HepG2 (cell line): ENCODE measurements at regions not wholly inside any gene's neighbourhood (a gene's known extent, or its start where the extent isn't known, plus 50 kb on each side); places are given as distances from the start of the nearest gene placed in this dataset.

Experiments used
- ATAC-seq: fragments of 200-7000 bp; cut with Tn5 transposase; 3 replicates; pipeline ENCODE4 v1.9.1; 2020; ENCODE audit warnings: mild to moderate bottlenecking, moderate library complexity
- BruUV-seq: library from RNA; stranded (reverse); fragments of 400-500 nt; replicated peaks from 2 replicates; lab custom pipeline; 2021; lab: Mats Ljungman, UMichigan
- CTCF ChIA-PET: fragments of 300-600 bp; formaldehyde crosslinking; extraction: SDS; loops from one replicate; lab custom pipeline; 2021; ENCODE audit warnings: low total read pairs, inconsistent platforms, low intra/inter-chr PET ratio; lab: Yijun Ruan, JAX
- POLR2A ChIA-PET: fragments of 350-600 bp; sonication (Branson Sonifier 250); formaldehyde crosslinking; loops from one replicate; lab custom pipeline; 2020; ENCODE audit warnings: antibody characterized with exemption, inconsistent platforms; lab: Yijun Ruan, JAX
- DNase-seq: peaks from one replicate; pipeline ENCODE4 v3.0.0-alpha.2; 2015; ENCODE audit warnings: low spot score
- FAIRE-seq: peaks from 3 replicates; lab custom pipeline; 2011; peaks lifted over from hg19 to GRCh38; lab: Jason Lieb, UNC
- H2AFZ ChIP-seq: one replicate; pipeline ENCODE4 v1.6.1; 2011; ENCODE audit warnings: low read length, inconsistent platforms
- H3K27ac ChIP-seq: fragments of 300-600 bp; 3 replicates; pipeline ENCODE4 v1.8.0; 2011; ENCODE audit warnings: mixed run types, mild to moderate bottlenecking, mixed read lengths, low read length, inconsistent platforms; ENCODE audit not compliant: insufficient read depth; ENCODE audit errors: extremely low read length
- H3K27me3 ChIP-seq, 2 experiments: fragments of 200-600 bp in 1 of 2; 2 replicates in 1 of 2; 3 replicates in 1 of 2; pipeline versions ENCODE4 v1.6.0 to v1.8.0; 2011; ENCODE audit warnings: low read length in 2 of 2, mild to moderate bottlenecking in 2 of 2, moderate library complexity in 2 of 2, inconsistent platforms in 1 of 2; ENCODE audit not compliant: insufficient read depth in 2 of 2, control insufficient read depth in 1 of 2
- H3K36me3 ChIP-seq, 2 experiments: fragments of 200-600 bp in 1 of 2; replicated peaks in 1 of 2; 2 replicates in 1 of 2; 3 replicates in 1 of 2; pipeline versions ENCODE4 v1.5.1 to v1.8.0; 2011; ENCODE audit warnings: low read length in 2 of 2, inconsistent platforms in 1 of 2; ENCODE audit not compliant: insufficient read depth in 2 of 2, control insufficient read depth in 1 of 2
- H3K4me1 ChIP-seq: 2 replicates; pipeline ENCODE4 v1.5.1; 2012; ENCODE audit warnings: low read length, inconsistent platforms; ENCODE audit not compliant: insufficient read depth
- H3K4me2 ChIP-seq: 2 replicates; pipeline ENCODE4 v1.6.0; 2011; ENCODE audit warnings: low read depth, low read length, inconsistent platforms
- H3K4me3 ChIP-seq, 3 experiments: fragments of 200-600 bp in 1 of 3; sonication (generic), shearing (Covaris generic) in 1 of 3; replicated peaks in 1 of 3; 2 replicates each; pipeline ENCODE4 v1.5.1; 2011 to 2016; ENCODE audit warnings: low read length in 3 of 3, inconsistent platforms in 2 of 3, low read depth in 2 of 3, mild to moderate bottlenecking in 2 of 3, control low read depth in 1 of 3, mixed read lengths in 1 of 3; ENCODE audit not compliant: insufficient read depth in 1 of 3
- H3K79me2 ChIP-seq: one replicate; pipeline ENCODE4 v1.6.1; 2011; ENCODE audit warnings: low read length, inconsistent platforms; ENCODE audit not compliant: insufficient read depth
- H3K9ac ChIP-seq: 2 replicates; pipeline ENCODE4 v1.6.0; 2011; ENCODE audit warnings: mild to moderate bottlenecking, low read depth, low read length, inconsistent platforms; ENCODE audit not compliant: insufficient read depth
- H3K9me3 ChIP-seq: 2 replicates; pipeline ENCODE4 v1.5.1; 2012; ENCODE audit warnings: mild to moderate bottlenecking, low read length
- H4K20me1 ChIP-seq: 2 replicates; pipeline ENCODE4 v1.6.0; 2011; ENCODE audit warnings: inconsistent platforms, mild to moderate bottlenecking, low read length, moderate library complexity; ENCODE audit not compliant: insufficient read depth
- ARID3A ChIP-seq: IDR thresholded peaks from 2 replicates; pipeline ENCODE4 v1.6.1; 2012; ENCODE audit warnings: low read depth, low read length, improper control_type of control experiment
- BRF2 ChIP-seq: sonication (generic); formaldehyde crosslinking; IDR thresholded peaks from 2 replicates; pipeline ENCODE4 v1.8.1; 2022; ENCODE audit warnings: mild to moderate bottlenecking, missing genetic modification reagents
- CEBPB ChIP-seq: IDR thresholded peaks from 2 replicates; pipeline ENCODE4 v1.6.1; 2011; ENCODE audit warnings: low read depth, low read length, improper control_type of control experiment, borderline replicate concordance
- HNF1A ChIP-seq, 2 experiments: sonication (generic) in 1 of 2; formaldehyde crosslinking in 1 of 2; IDR thresholded peaks; 2 replicates each; pipeline versions ENCODE4 v1.4.0 to v1.6.1; 2016 to 2020; ENCODE audit warnings: borderline replicate concordance in 1 of 2, low read depth in 1 of 2, mild to moderate bottlenecking in 1 of 2, missing genetic modification reagents in 1 of 2
- KDM5B ChIP-seq: sonication (generic); formaldehyde crosslinking; IDR thresholded peaks from 2 replicates; pipeline ENCODE4 v1.4.0; 2020; ENCODE audit warnings: missing genetic modification reagents, mild to moderate bottlenecking, borderline replicate concordance
- MBNL3 ChIP-seq: fragments of 250-450 bp; sonication (Bioruptor Pico); conservative IDR thresholded peaks from 2 replicates; pipeline ENCODE4 v1.8.0; 2022; ENCODE audit warnings: mild to moderate bottlenecking, inconsistent platforms
- SMAD3 ChIP-seq: sonication (generic); formaldehyde crosslinking; IDR thresholded peaks from 2 replicates; pipeline ENCODE4 v1.4.0; 2020; ENCODE audit warnings: missing genetic modification reagents
- ZNF101 ChIP-seq: sonication (generic); formaldehyde crosslinking; IDR thresholded peaks from 2 replicates; pipeline ENCODE4 v1.4.0; 2020; ENCODE audit warnings: mild to moderate bottlenecking, low read depth, missing genetic modification reagents, borderline replicate concordance
- ZNF749 ChIP-seq: sonication (generic); formaldehyde crosslinking; IDR thresholded peaks from 2 replicates; pipeline ENCODE4 v1.8.0; 2022; ENCODE audit warnings: mild to moderate bottlenecking, missing genetic modification reagents, moderate library complexity, borderline replicate concordance
- ZNF75D ChIP-seq: sonication (generic); formaldehyde crosslinking; IDR thresholded peaks from 2 replicates; pipeline ENCODE4 v1.8.1; 2023; ENCODE audit warnings: missing genetic modification reagents, mild to moderate bottlenecking, borderline replicate concordance
- WGBS: methylation state at CpG from one replicate; pipeline ENCODE4 v1.1.6; 2017; ENCODE audit warnings: low lambda C conversion rate; 5-methylcytosine and 5-hydroxymethylcytosine counted together
- in situ Hi-C: cut with HindIII; loops from 2 replicates; pipeline ENCODE4 v1.10.0; 2017; ENCODE audit warnings: low pct_unique_long_range_greater_than_20kb; ENCODE audit not compliant: extremely low pct_ligation_motif_present
- intact Hi-C: fragments of 100-400 bp; cut with micrococcal nuclease; formaldehyde crosslinking; loops from one replicate; pipeline ENCODE4 v1.10.0; 2022; ENCODE audit not compliant: unreplicated experiment

GRCh38 chr15:70469651-70470555, 293.5 kb downstream of the UACA start:
- POLR2A ChIA-PET = no interaction called here

GRCh38 chr15:70469182-70469581, 294.2 kb downstream of the UACA start:
- Histone ChIP-seq H3K4me1 (no peaks in the 10 kb centered on the region), H2AFZ (no peak overlapping the region), H3K4me3 (no peak overlapping the region), H3K9me3 (no peaks in the 10 kb centered on the region), H3K4me2 (no peak overlapping the region), H3K27me3 (peaks cover 0 to 6% of the 10 kb centered on the region in 2 experiments; a peak in 3 of 5 replicates), H3K79me2 (no peaks in the 10 kb centered on the region), H3K36me3 (no peaks in the 10 kb centered on the region), H4K20me1 (no peaks in the 10 kb centered on the region), H3K9ac (no peak overlapping the region), H3K27ac (no peak overlapping the region)
- in situ Hi-C loops = no loop called here
- intact Hi-C loops = loop anchor here (10.0 kb wide), 1 partner anchor 744 kb away; no protein-coding TSS in a partner anchor
- no TSS peak for BruUV-seq
- FAIRE-seq (no peak), ATAC-seq (no peak), DNase-seq (no peak)
- WGBS = 13% methylated on average over 2 of the region's 3 CpGs
- ChIA-PET POLR2A (no interaction called here), CTCF (no interaction called here)
- no peak for TF ChIP-seq SMAD3
- TF ChIP-seq HNF1A (IDR thresholded peaks at IDR 0.05; ENCODE audit: low read depth) = no peak
- no peak for TF ChIP-seq HNF1A (CRISPR knock-in tag; IDR thresholded peaks at IDR 0.05; ENCODE audit: borderline replicate concordance)
- no peak for TF ChIP-seq ARID3A
- no peak for TF ChIP-seq MBNL3 (CRISPR knock-in tag)
- TF ChIP-seq ZNF101 (CRISPR knock-in tag) = no peak
- TF ChIP-seq BRF2 (CRISPR knock-in tag) = no peak
- no peak for TF ChIP-seq ZNF749

More at GRCh38 chr15:70469651-70470555, 293.5 kb downstream of the UACA start:
- WGBS = 20% methylated on average over 9 of the region's 16 CpGs
- intact Hi-C loops = loop anchor here (10.0 kb wide), 1 partner anchor 745 kb away; no protein-coding TSS in a partner anchor
- TF ChIP-seq CEBPB (0 out of 2 replicates have a peak, but pooled peaks have one; percentile 8), KDM5B (CRISPR knock-in tag) (no peak), ZNF75D (CRISPR knock-in tag) (no peak)
- TF ChIP-seq, all 625 proteins: peak for 1
- FAIRE-seq (no peak), ATAC-seq (no peak), DNase-seq (no peak)
- H3K27ac ChIP-seq = no peak overlapping the region
- H3K4me3 ChIP-seq = no peak overlapping the region
- H3K27me3 ChIP-seq = peaks cover 0 to 9% of the 10 kb centered on the region in 2 experiments; a peak in 3 of 5 replicates
- in situ Hi-C loops = no loop called here
- H2AFZ ChIP-seq = no peak overlapping the region
- no peaks in the 10 kb centered on the region for H4K20me1 ChIP-seq
- CTCF ChIA-PET = no interaction called here
- no peak overlapping the region for H3K4me2 ChIP-seq
- no peaks in the 10 kb centered on the region for H3K4me1 ChIP-seq
- no peak overlapping the region for H3K9ac ChIP-seq
- no peaks in the 10 kb centered on the region for H3K36me3 ChIP-seq
- no peaks in the 10 kb centered on the region for H3K79me2 ChIP-seq
- no TSS peak for BruUV-seq
- no peaks in the 10 kb centered on the region for H3K9me3 ChIP-seq
